ENCODE measurements at regions not wholly inside any gene's neighbourhood (a gene's known extent, or its start where the extent isn't known, plus 50 kb on each side); places are given as distances from the start of the nearest gene placed in this dataset.

DNA sequence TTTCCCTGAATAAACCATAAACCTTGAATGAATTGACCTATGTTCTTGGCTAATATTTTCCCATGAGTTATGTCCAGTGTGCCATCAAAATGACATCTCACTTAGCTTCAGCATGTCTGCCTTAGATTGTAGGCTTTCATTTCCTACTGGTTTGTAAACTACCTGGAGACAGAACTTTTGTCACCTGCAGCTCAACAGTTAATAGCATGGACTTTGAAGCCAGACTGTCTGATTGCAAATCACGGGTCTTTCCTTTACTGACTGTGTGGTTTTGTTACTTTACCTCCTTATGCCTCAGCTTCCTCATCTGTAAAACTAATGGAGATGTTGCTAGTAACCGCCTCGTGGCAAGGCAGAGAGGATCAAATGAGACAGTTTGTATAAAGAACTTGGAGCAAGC, 187.1 kb downstream of the SUCLG1 start:
- WGBS (ENCODE audit: insufficient coverage), result no CpG with 5 or more reads among the region's 3 CpGs
- ATAC-seq (replicated peaks in 1 of 4), result no peak
- Histone ChIP-seq H3K9me3 (no peaks in the 10 kb centered on the region), H3K27ac (ENCODE audit: low read length) (no peak overlapping the region), H3K4me3 (ENCODE audit: control insufficient read depth in 1 of 2, extremely low read depth in 1 of 2, low read length in 1 of 2) (no peak overlapping the region), H3K4me1 (ENCODE audit: control insufficient read depth in 1 of 2, extremely low read depth in 1 of 2, insufficient read depth in 2 of 2, low read length in 2 of 2) (peaks cover 0 to 13% of the 10 kb centered on the region in 2 experiments), H3K27me3 (replicated peaks in 1 of 2; ENCODE audit: control insufficient read depth in 2 of 2, extremely low read depth in 1 of 2, insufficient read depth in 2 of 2, low read length in 1 of 2) (no peaks in the 10 kb centered on the region), H3K36me3 (ENCODE audit: control insufficient read depth in 2 of 2, extremely low read depth in 1 of 2, insufficient read depth in 1 of 2, low read length in 1 of 2) (no peaks in the 10 kb centered on the region)
- Mint-ChIP-seq H3K36me3 (no peaks in the 10 kb centered on the region), H3K4me3 (no peak overlapping the region), H3K27me3 (peaks cover 9 to 23% of the 10 kb centered on the region in 2 donors), H3K4me1 (peaks cover 8 to 10% (median 9%) of the 10 kb centered on the region in 3 donors), H3K27ac (no peak overlapping the region), H3K9me3 (no peaks in the 10 kb centered on the region)
- ChIA-PET POLR2A (no interaction called here), CTCF (interaction anchor here in 1 of 2 donors (0.8 kb wide), 1 partner anchor 9 kb away, joined by 3 read pairs; no protein-coding TSS in a partner anchor)
- no peak for DNase-seq

GRCh38 chr2:84257831-84258230, 201.2 kb downstream of the SUCLG1 start:
- no peaks in the 10 kb centered on the region for H3K36me3 Mint-ChIP-seq
- Histone ChIP-seq H3K4me3 (ENCODE audit: control insufficient read depth in 1 of 2, extremely low read depth in 1 of 2, low read length in 1 of 2) (no peak overlapping the region), H3K27ac (ENCODE audit: low read length) (no peak overlapping the region), H3K4me1 (ENCODE audit: control insufficient read depth in 1 of 2, extremely low read depth in 1 of 2, insufficient read depth in 2 of 2, low read length in 2 of 2) (no peaks in the 10 kb centered on the region), H3K27me3 (replicated peaks in 1 of 2; ENCODE audit: control insufficient read depth in 2 of 2, extremely low read depth in 1 of 2, insufficient read depth in 2 of 2, low read length in 1 of 2) (no peaks in the 10 kb centered on the region), H3K9me3 (no peaks in the 10 kb centered on the region), H3K36me3 (ENCODE audit: control insufficient read depth in 2 of 2, extremely low read depth in 1 of 2, insufficient read depth in 1 of 2, low read length in 1 of 2) (no peaks in the 10 kb centered on the region)
- no peak overlapping the region for H3K27ac Mint-ChIP-seq
- peaks cover 3 to 4% (median 3%) of the 10 kb centered on the region in 3 donors for H3K9me3 Mint-ChIP-seq
- no peak overlapping the region for H3K4me3 Mint-ChIP-seq
- ChIA-PET CTCF (no interaction called here), POLR2A (interaction anchor here in 1 of 2 donors (1.2 kb wide), 1 partner anchor 8 kb away, joined by 3 read pairs; no protein-coding TSS in a partner anchor)
- H3K4me1 Mint-ChIP-seq, result no peaks in the 10 kb centered on the region
- no peak for ATAC-seq (replicated peaks in 1 of 4)
- H3K27me3 Mint-ChIP-seq, result peaks cover 34 to 37% of the 10 kb centered on the region in 2 donors
- no peak for DNase-seq

DNA sequence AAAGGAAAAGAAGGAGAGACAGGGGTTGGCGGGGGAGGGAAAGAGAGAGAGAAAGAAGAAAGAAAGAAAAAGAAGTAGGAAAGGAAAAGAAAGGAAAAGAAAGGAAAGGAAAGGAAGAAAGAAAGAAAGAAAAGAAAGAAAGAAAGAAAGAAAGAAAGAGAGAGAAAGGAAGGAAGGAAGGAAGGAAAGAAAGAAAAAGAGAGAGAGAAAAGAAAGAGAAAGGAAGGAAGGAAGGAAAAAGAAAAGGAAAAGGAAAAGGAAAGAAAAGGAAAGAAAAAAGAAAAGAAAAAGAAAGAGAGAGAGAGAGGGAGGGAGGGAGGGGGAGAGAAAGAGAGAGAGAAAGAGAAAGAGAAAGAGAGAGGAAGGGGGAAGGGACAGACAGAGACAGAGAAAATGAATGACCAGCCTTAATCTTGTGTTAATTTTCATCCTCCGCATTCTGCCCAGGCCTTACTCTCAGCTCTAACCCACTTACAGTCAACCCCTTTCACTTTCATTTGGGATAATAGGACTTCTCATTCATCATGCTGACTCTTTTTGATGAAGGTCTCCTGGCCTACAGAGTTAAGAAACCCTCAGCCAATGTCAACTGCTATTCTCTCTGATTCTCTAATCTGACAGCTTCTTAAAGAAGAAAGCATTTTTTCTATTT, 207.3 kb downstream of the SUCLG1 start:
- Mint-ChIP-seq H3K27me3 (peaks cover 11 to 13% of the 10 kb centered on the region in 2 donors), H3K4me1 (peaks cover 0 to 2% (median 0%) of the 10 kb centered on the region in 3 donors), H3K27ac (no peak overlapping the region), H3K9me3 (no peaks in the 10 kb centered on the region), H3K4me3 (no peak overlapping the region), H3K36me3 (no peaks in the 10 kb centered on the region)
- ATAC-seq (replicated peaks in 1 of 4) (no peak), DNase-seq (no peak)
- POLR2A ChIA-PET, result no interaction called here
- Histone ChIP-seq H3K36me3 (ENCODE audit: control insufficient read depth in 2 of 2, extremely low read depth in 1 of 2, insufficient read depth in 1 of 2, low read length in 1 of 2) (no peaks in the 10 kb centered on the region), H3K27ac (ENCODE audit: low read length) (no peak overlapping the region), H3K4me3 (ENCODE audit: control insufficient read depth in 1 of 2, extremely low read depth in 1 of 2, low read length in 1 of 2) (no peak overlapping the region), H3K27me3 (replicated peaks in 1 of 2; ENCODE audit: control insufficient read depth in 2 of 2, extremely low read depth in 1 of 2, insufficient read depth in 2 of 2, low read length in 1 of 2) (no peaks in the 10 kb centered on the region), H3K9me3 (no peaks in the 10 kb centered on the region), H3K4me1 (ENCODE audit: control insufficient read depth in 1 of 2, extremely low read depth in 1 of 2, insufficient read depth in 2 of 2, low read length in 2 of 2) (no peaks in the 10 kb centered on the region)
- 100% methylated on average over 1 of the region's 2 CpGs for WGBS (ENCODE audit: insufficient coverage)
- CTCF ChIA-PET, result interaction anchor here in 1 of 2 donors (0.6 kb wide), 1 partner anchor 9 kb away, joined by 3 read pairs; no protein-coding TSS in a partner anchor

DNA sequence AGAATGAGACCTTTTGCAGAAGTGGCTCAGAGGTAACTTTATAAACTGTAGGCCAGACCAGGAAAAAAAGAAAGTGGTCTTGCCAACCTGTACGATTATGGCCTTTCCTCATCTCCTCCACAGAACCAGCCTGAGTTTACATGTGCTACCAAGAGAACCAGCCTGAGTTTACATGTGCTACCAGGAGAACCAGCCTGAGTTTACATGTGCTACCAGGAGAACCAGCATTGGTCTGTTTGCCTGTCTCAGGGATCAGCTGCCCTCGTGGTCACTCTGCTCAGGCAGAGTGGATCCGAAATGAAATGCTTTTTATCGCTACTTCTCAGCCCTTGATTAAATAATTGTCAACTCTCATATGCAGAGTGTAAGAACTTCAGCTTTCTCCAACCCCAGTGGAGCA, 209.9 kb downstream of the SUCLG1 start:
- H3K9me3 ChIP-seq, result no peaks in the 10 kb centered on the region
- POLR2A ChIA-PET, result interaction anchor here in 1 of 2 donors (1.3 kb wide), 1 partner anchor 9 kb away, joined by 3 read pairs; no protein-coding TSS in a partner anchor
- H3K36me3 Mint-ChIP-seq, result no peaks in the 10 kb centered on the region

GRCh38 chr2:84247532-84247931, 211.5 kb downstream of the SUCLG1 start:
- Mint-ChIP-seq H3K4me3 (no peak overlapping the region), H3K27ac (no peak overlapping the region), H3K27me3 (peaks cover 7 to 10% of the 10 kb centered on the region in 2 donors), H3K9me3 (no peaks in the 10 kb centered on the region), H3K36me3 (no peaks in the 10 kb centered on the region), H3K4me1 (peaks cover 0 to 2% (median 0%) of the 10 kb centered on the region in 3 donors)
- Histone ChIP-seq H3K36me3 (ENCODE audit: control insufficient read depth in 2 of 2, extremely low read depth in 1 of 2, insufficient read depth in 1 of 2, low read length in 1 of 2) (no peaks in the 10 kb centered on the region), H3K4me1 (ENCODE audit: control insufficient read depth in 1 of 2, extremely low read depth in 1 of 2, insufficient read depth in 2 of 2, low read length in 2 of 2) (no peaks in the 10 kb centered on the region), H3K27ac (ENCODE audit: low read length) (no peak overlapping the region), H3K9me3 (no peaks in the 10 kb centered on the region), H3K27me3 (replicated peaks in 1 of 2; ENCODE audit: control insufficient read depth in 2 of 2, extremely low read depth in 1 of 2, insufficient read depth in 2 of 2, low read length in 1 of 2) (no peaks in the 10 kb centered on the region), H3K4me3 (ENCODE audit: control insufficient read depth in 1 of 2, extremely low read depth in 1 of 2, low read length in 1 of 2) (no peak overlapping the region)
- CTCF ChIA-PET, result no interaction called here
- POLR2A ChIA-PET, result no interaction called here
- ATAC-seq (replicated peaks in 1 of 4), result no peak
- DNase-seq, result no peak
- WGBS (ENCODE audit: insufficient coverage), result no CpG with 5 or more reads among the region's 3 CpGs

More for the DNA sequence above, 209.9 kb downstream of the SUCLG1 start:
- CTCF ChIA-PET, result no interaction called here
- Mint-ChIP-seq H3K4me3 (no peak overlapping the region), H3K27ac (no peak overlapping the region), H3K4me1 (peaks cover 0 to 2% (median 0%) of the 10 kb centered on the region in 3 donors), H3K27me3 (peaks cover 7 to 10% of the 10 kb centered on the region in 2 donors), H3K9me3 (no peaks in the 10 kb centered on the region)
- 75% methylated on average over 3 of the region's 4 CpGs for WGBS (ENCODE audit: insufficient coverage)
- no peaks in the 10 kb centered on the region for H3K4me1 ChIP-seq (ENCODE audit: control insufficient read depth in 1 of 2, extremely low read depth in 1 of 2, insufficient read depth in 2 of 2, low read length in 2 of 2)
- no peaks in the 10 kb centered on the region for H3K36me3 ChIP-seq (ENCODE audit: control insufficient read depth in 2 of 2, extremely low read depth in 1 of 2, insufficient read depth in 1 of 2, low read length in 1 of 2)
- DNase-seq, result no peak
- no peaks in the 10 kb centered on the region for H3K27me3 ChIP-seq (replicated peaks in 1 of 2; ENCODE audit: control insufficient read depth in 2 of 2, extremely low read depth in 1 of 2, insufficient read depth in 2 of 2, low read length in 1 of 2)
- H3K27ac ChIP-seq (ENCODE audit: low read length), result no peak overlapping the region
- ATAC-seq (replicated peaks in 1 of 4), result no peak
- H3K4me3 ChIP-seq (ENCODE audit: control insufficient read depth in 1 of 2, extremely low read depth in 1 of 2, low read length in 1 of 2), result no peak overlapping the region

DNA sequence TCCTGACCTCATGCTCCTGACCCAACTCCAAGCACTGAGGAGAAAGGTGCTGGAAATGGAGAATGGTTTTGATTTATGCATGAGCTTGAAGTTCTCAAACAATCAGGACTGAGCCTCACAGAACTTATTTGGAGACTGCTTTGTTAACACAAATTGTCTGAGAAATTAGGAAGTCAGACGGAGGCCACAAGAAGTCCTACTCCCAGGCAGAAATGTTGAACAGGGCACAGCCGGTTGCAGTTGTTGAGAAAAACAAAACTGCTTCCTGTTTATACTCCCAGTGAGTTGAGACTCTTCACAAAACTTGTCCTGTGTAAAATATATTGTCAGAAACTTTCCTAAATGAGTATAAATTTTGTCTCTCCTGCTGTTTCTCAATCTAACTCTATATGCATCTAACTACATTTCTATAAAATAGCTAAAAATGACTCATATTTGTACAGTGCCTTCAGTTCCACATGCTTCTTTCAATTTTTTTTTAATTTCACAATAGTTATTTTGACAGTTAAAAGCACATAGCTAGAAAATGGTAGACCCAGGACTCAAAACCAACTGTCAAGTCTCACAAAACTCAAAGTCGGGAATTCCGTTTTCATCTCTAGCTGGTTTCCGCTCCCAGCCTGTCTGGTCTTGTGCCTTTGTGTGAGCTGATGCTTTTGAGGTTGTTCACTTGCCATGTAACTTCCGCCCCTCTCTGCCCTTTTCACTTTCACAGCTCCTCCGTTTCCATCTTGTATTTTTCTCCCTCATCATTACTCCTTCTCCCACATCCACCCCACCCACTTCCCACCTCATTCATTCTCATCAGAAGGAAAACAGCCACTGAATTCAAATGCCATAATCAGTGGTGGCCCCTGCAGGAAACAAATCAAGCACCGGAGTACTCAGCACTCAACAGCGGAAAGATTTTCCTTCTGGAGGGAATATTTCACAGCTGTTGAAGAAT, 215.0 kb downstream of the SUCLG1 start:
- no peak overlapping the region for H3K27ac Mint-ChIP-seq
- no peaks in the 10 kb centered on the region for H3K36me3 Mint-ChIP-seq
- H3K27me3 ChIP-seq (replicated peaks in 1 of 2; ENCODE audit: control insufficient read depth in 2 of 2, extremely low read depth in 1 of 2, insufficient read depth in 2 of 2, low read length in 1 of 2), result no peaks in the 10 kb centered on the region
- ATAC-seq (replicated peaks in 1 of 4) (no peak), DNase-seq (no peak)
- H3K27ac ChIP-seq (ENCODE audit: low read length), result no peak overlapping the region
- H3K36me3 ChIP-seq (ENCODE audit: control insufficient read depth in 2 of 2, extremely low read depth in 1 of 2, insufficient read depth in 1 of 2, low read length in 1 of 2), result no peaks in the 10 kb centered on the region
- peaks cover 8 to 16% of the 10 kb centered on the region in 2 donors for H3K27me3 Mint-ChIP-seq
- no peaks in the 10 kb centered on the region for H3K4me1 Mint-ChIP-seq
- H3K9me3 Mint-ChIP-seq, result no peaks in the 10 kb centered on the region
- ChIA-PET POLR2A (no interaction called here), CTCF (no interaction called here)
- 67% methylated on average over 1 of the region's 9 CpGs for WGBS (ENCODE audit: insufficient coverage)
- H3K4me1 ChIP-seq (ENCODE audit: control insufficient read depth in 1 of 2, extremely low read depth in 1 of 2, insufficient read depth in 2 of 2, low read length in 2 of 2), result no peaks in the 10 kb centered on the region
- H3K4me3 ChIP-seq (ENCODE audit: control insufficient read depth in 1 of 2, extremely low read depth in 1 of 2, low read length in 1 of 2), result no peak overlapping the region
- H3K9me3 ChIP-seq, result no peaks in the 10 kb centered on the region
- no peak overlapping the region for H3K4me3 Mint-ChIP-seq
